ENCODE measurements at regions not wholly inside any gene's neighbourhood (a gene's known extent, or its start where the extent isn't known, plus 50 kb on each side); places are given as distances from the start of the nearest gene placed in this dataset.

- Histone ChIP-seq H3K27ac (ENCODE audit: low read length) (no peak overlapping the region), H3K4me1 (ENCODE audit: control insufficient read depth, insufficient read depth, low read length) (no peaks in the 10 kb centered on the region)
Measured at GRCh38 chr5:74094782-74095108, 468.7 kb downstream of the ARHGEF28 start.

GRCh38 chr5:74094096-74094781 lies 468.2 kb downstream of the ARHGEF28 start:
- Histone ChIP-seq H3K4me3 (ENCODE audit: low read length in 2 of 2) (no peak overlapping the region), H3K27ac (ENCODE audit: low read length) (no peak overlapping the region), H3K27me3 (ENCODE audit: control insufficient read depth in 1 of 2, insufficient read depth in 2 of 2, low read length in 2 of 2) (no peaks in the 10 kb centered on the region), H3K36me3 (ENCODE audit: control insufficient read depth in 2 of 2, insufficient read depth in 2 of 2, low read length in 2 of 2) (no peaks in the 10 kb centered on the region), H3K9ac (ENCODE audit: low read length in 2 of 2) (no peak overlapping the region), H3K9me3 (ENCODE audit: control insufficient read depth in 2 of 2, low read length in 2 of 2) (no peaks in the 10 kb centered on the region), H3K4me1 (ENCODE audit: control insufficient read depth, insufficient read depth, low read length) (no peaks in the 10 kb centered on the region)

More at GRCh38 chr5:74094782-74095108, 468.7 kb downstream of the ARHGEF28 start:
- Histone ChIP-seq H3K27me3 (ENCODE audit: control insufficient read depth in 1 of 2, insufficient read depth in 2 of 2, low read length in 2 of 2) (no peaks in the 10 kb centered on the region), H3K4me3 (ENCODE audit: low read length in 2 of 2) (no peak overlapping the region), H3K9ac (ENCODE audit: low read length in 2 of 2) (no peak overlapping the region), H3K36me3 (ENCODE audit: control insufficient read depth in 2 of 2, insufficient read depth in 2 of 2, low read length in 2 of 2) (no peaks in the 10 kb centered on the region), H3K9me3 (ENCODE audit: control insufficient read depth in 2 of 2, low read length in 2 of 2) (peaks cover 0 to 4% of the 10 kb centered on the region in 2 donors)

GRCh38 chr5:74093561-74093960 lies 467.6 kb downstream of the ARHGEF28 start:
- H3K4me3 ChIP-seq (ENCODE audit: low read length in 2 of 2): no peak overlapping the region
- no peaks in the 10 kb centered on the region for H3K4me1 ChIP-seq (ENCODE audit: control insufficient read depth, insufficient read depth, low read length)
- H3K36me3 ChIP-seq (ENCODE audit: control insufficient read depth in 2 of 2, insufficient read depth in 2 of 2, low read length in 2 of 2): no peaks in the 10 kb centered on the region
- H3K9ac ChIP-seq (ENCODE audit: low read length in 2 of 2): no peak overlapping the region
- H3K27ac ChIP-seq (ENCODE audit: low read length): no peak overlapping the region
- H3K27me3 ChIP-seq (ENCODE audit: control insufficient read depth in 1 of 2, insufficient read depth in 2 of 2, low read length in 2 of 2): no peaks in the 10 kb centered on the region
- no peaks in the 10 kb centered on the region for H3K9me3 ChIP-seq (ENCODE audit: control insufficient read depth in 2 of 2, low read length in 2 of 2)

GRCh38 chr5:74092766-74093165 lies 466.8 kb downstream of the ARHGEF28 start:
- Histone ChIP-seq H3K9ac (ENCODE audit: low read length in 2 of 2) (no peak overlapping the region), H3K4me3 (ENCODE audit: low read length in 2 of 2) (no peak overlapping the region), H3K27me3 (ENCODE audit: control insufficient read depth in 1 of 2, insufficient read depth in 2 of 2, low read length in 2 of 2) (no peaks in the 10 kb centered on the region), H3K4me1 (ENCODE audit: control insufficient read depth, insufficient read depth, low read length) (no peaks in the 10 kb centered on the region), H3K27ac (ENCODE audit: low read length) (no peak overlapping the region), H3K9me3 (ENCODE audit: control insufficient read depth in 2 of 2, low read length in 2 of 2) (no peaks in the 10 kb centered on the region), H3K36me3 (ENCODE audit: control insufficient read depth in 2 of 2, insufficient read depth in 2 of 2, low read length in 2 of 2) (no peaks in the 10 kb centered on the region)

- peaks cover 7% of the 10 kb centered on the region for H3K4me1 ChIP-seq (ENCODE audit: control insufficient read depth, insufficient read depth, low read length)
- no peaks in the 10 kb centered on the region for H3K36me3 ChIP-seq (ENCODE audit: control insufficient read depth in 2 of 2, insufficient read depth in 2 of 2, low read length in 2 of 2)
- H3K27me3 ChIP-seq (ENCODE audit: control insufficient read depth in 1 of 2, insufficient read depth in 2 of 2, low read length in 2 of 2): no peaks in the 10 kb centered on the region
- H3K9ac ChIP-seq (ENCODE audit: low read length in 2 of 2): no peak overlapping the region
- no peak overlapping the region for H3K27ac ChIP-seq (ENCODE audit: low read length)
- H3K4me3 ChIP-seq (ENCODE audit: low read length in 2 of 2): no peak overlapping the region
- no peaks in the 10 kb centered on the region for H3K9me3 ChIP-seq (ENCODE audit: control insufficient read depth in 2 of 2, low read length in 2 of 2)
Measured at GRCh38 chr5:74085782-74086181, 459.8 kb downstream of the ARHGEF28 start.

- H3K27ac ChIP-seq (ENCODE audit: low read length): peak overlapping the region; percentile 11
- H3K4me3 ChIP-seq (ENCODE audit: low read length in 2 of 2): no peak overlapping the region
- peaks cover 7% of the 10 kb centered on the region for H3K4me1 ChIP-seq (ENCODE audit: control insufficient read depth, insufficient read depth, low read length)
- no peaks in the 10 kb centered on the region for H3K27me3 ChIP-seq (ENCODE audit: control insufficient read depth in 1 of 2, insufficient read depth in 2 of 2, low read length in 2 of 2)
- H3K9me3 ChIP-seq (ENCODE audit: control insufficient read depth in 2 of 2, low read length in 2 of 2): no peaks in the 10 kb centered on the region
- H3K36me3 ChIP-seq (ENCODE audit: control insufficient read depth in 2 of 2, insufficient read depth in 2 of 2, low read length in 2 of 2): no peaks in the 10 kb centered on the region
- H3K9ac ChIP-seq (ENCODE audit: low read length in 2 of 2): no peak overlapping the region
Measured at GRCh38 chr5:74085186-74085585, 459.2 kb downstream of the ARHGEF28 start.

- Histone ChIP-seq H3K4me3 (ENCODE audit: low read length in 2 of 2) (no peak overlapping the region), H3K27me3 (ENCODE audit: control insufficient read depth in 1 of 2, insufficient read depth in 2 of 2, low read length in 2 of 2) (no peaks in the 10 kb centered on the region), H3K4me1 (ENCODE audit: control insufficient read depth, insufficient read depth, low read length) (peaks cover 7% of the 10 kb centered on the region), H3K27ac (ENCODE audit: low read length) (no peak overlapping the region), H3K36me3 (ENCODE audit: control insufficient read depth in 2 of 2, insufficient read depth in 2 of 2, low read length in 2 of 2) (no peaks in the 10 kb centered on the region), H3K9ac (ENCODE audit: low read length in 2 of 2) (no peak overlapping the region), H3K9me3 (ENCODE audit: control insufficient read depth in 2 of 2, low read length in 2 of 2) (no peaks in the 10 kb centered on the region)
Measured at GRCh38 chr5:74083096-74083791, 457.2 kb downstream of the ARHGEF28 start.

- Histone ChIP-seq H3K36me3 (ENCODE audit: control insufficient read depth in 2 of 2, insufficient read depth in 2 of 2, low read length in 2 of 2) (no peaks in the 10 kb centered on the region), H3K27ac (ENCODE audit: low read length) (no peak overlapping the region), H3K4me3 (ENCODE audit: low read length in 2 of 2) (no peak overlapping the region), H3K9ac (ENCODE audit: low read length in 2 of 2) (no peak overlapping the region), H3K4me1 (ENCODE audit: control insufficient read depth, insufficient read depth, low read length) (peaks cover 7% of the 10 kb centered on the region), H3K27me3 (ENCODE audit: control insufficient read depth in 1 of 2, insufficient read depth in 2 of 2, low read length in 2 of 2) (no peaks in the 10 kb centered on the region), H3K9me3 (ENCODE audit: control insufficient read depth in 2 of 2, low read length in 2 of 2) (no peaks in the 10 kb centered on the region)
Measured at GRCh38 chr5:74082512-74083055, 456.6 kb downstream of the ARHGEF28 start.

GRCh38 chr5:74081126-74081525 lies 455.1 kb downstream of the ARHGEF28 start:
- H3K4me1 ChIP-seq (ENCODE audit: control insufficient read depth, insufficient read depth, low read length): peaks cover 7% of the 10 kb centered on the region
- H3K9me3 ChIP-seq (ENCODE audit: control insufficient read depth in 2 of 2, low read length in 2 of 2): no peaks in the 10 kb centered on the region
- H3K27me3 ChIP-seq (ENCODE audit: control insufficient read depth in 1 of 2, insufficient read depth in 2 of 2, low read length in 2 of 2): no peaks in the 10 kb centered on the region
- H3K36me3 ChIP-seq (ENCODE audit: control insufficient read depth in 2 of 2, insufficient read depth in 2 of 2, low read length in 2 of 2): no peaks in the 10 kb centered on the region
- no peak overlapping the region for H3K4me3 ChIP-seq (ENCODE audit: low read length in 2 of 2)
- no peak overlapping the region for H3K9ac ChIP-seq (ENCODE audit: low read length in 2 of 2)
- no peak overlapping the region for H3K27ac ChIP-seq (ENCODE audit: low read length)

GRCh38 chr5:74079971-74080556 lies 454.1 kb downstream of the ARHGEF28 start:
- no peak overlapping the region for H3K4me3 ChIP-seq (ENCODE audit: low read length in 2 of 2)

More at GRCh38 chr5:74079971-74080556, 454.1 kb downstream of the ARHGEF28 start:
- no peak overlapping the region for H3K27ac ChIP-seq (ENCODE audit: low read length)
- peaks cover 2% of the 10 kb centered on the region for H3K4me1 ChIP-seq (ENCODE audit: control insufficient read depth, insufficient read depth, low read length)
- no peaks in the 10 kb centered on the region for H3K36me3 ChIP-seq (ENCODE audit: control insufficient read depth in 2 of 2, insufficient read depth in 2 of 2, low read length in 2 of 2)
- no peak overlapping the region for H3K9ac ChIP-seq (ENCODE audit: low read length in 2 of 2)
- H3K9me3 ChIP-seq (ENCODE audit: control insufficient read depth in 2 of 2, low read length in 2 of 2): no peaks in the 10 kb centered on the region
- no peaks in the 10 kb centered on the region for H3K27me3 ChIP-seq (ENCODE audit: control insufficient read depth in 1 of 2, insufficient read depth in 2 of 2, low read length in 2 of 2)
